ENCODE measurements at regions not wholly inside any gene's neighbourhood (a gene's known extent, or its start where the extent isn't known, plus 50 kb on each side); places are given as distances from the start of the nearest gene placed in this dataset.

- TF ChIP-seq EZH2 (IDR thresholded peaks at IDR 0.05; ENCODE audit: borderline replicate concordance, low read length) = no peak
- TF ChIP-seq, protein P1, sequence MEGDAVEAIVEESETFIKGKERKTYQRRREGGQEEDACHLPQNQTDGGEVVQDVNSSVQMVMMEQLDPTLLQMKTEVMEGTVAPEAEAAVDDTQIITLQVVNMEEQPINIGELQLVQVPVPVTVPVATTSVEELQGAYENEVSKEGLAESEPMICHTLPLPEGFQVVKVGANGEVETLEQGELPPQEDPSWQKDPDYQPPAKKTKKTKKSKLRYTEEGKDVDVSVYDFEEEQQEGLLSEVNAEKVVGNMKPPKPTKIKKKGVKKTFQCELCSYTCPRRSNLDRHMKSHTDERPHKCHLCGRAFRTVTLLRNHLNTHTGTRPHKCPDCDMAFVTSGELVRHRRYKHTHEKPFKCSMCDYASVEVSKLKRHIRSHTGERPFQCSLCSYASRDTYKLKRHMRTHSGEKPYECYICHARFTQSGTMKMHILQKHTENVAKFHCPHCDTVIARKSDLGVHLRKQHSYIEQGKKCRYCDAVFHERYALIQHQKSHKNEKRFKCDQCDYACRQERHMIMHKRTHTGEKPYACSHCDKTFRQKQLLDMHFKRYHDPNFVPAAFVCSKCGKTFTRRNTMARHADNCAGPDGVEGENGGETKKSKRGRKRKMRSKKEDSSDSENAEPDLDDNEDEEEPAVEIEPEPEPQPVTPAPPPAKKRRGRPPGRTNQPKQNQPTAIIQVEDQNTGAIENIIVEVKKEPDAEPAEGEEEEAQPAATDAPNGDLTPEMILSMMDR (IDR thresholded peaks at IDR 0.05; ENCODE audit: low read length) = no peak
- no peaks in the 10 kb centered on the region for H4K20me1 ChIP-seq (ENCODE audit: insufficient read depth, low read length)
- no peaks in the 10 kb centered on the region for H3K9me3 ChIP-seq (ENCODE audit: low read length)
- H3K9me2 ChIP-seq (ENCODE audit: low read depth, low read length) = no peaks in the 10 kb centered on the region
- H3K79me2 ChIP-seq (ENCODE audit: insufficient read depth, low read length) = no peaks in the 10 kb centered on the region
- H3K27me3 ChIP-seq (ENCODE audit: insufficient read depth, low read length) = no peaks in the 10 kb centered on the region
- H3K4me3 ChIP-seq (ENCODE audit: low read depth, low read length, poor library complexity, severe bottlenecking) = no peak overlapping the region
- no peak overlapping the region for H3K27ac ChIP-seq (ENCODE audit: low read depth, low read length, poor library complexity, severe bottlenecking)
- no peak overlapping the region for H3K4me2 ChIP-seq (ENCODE audit: low read length)
- H3K4me1 ChIP-seq (ENCODE audit: insufficient read depth, low read length, severe bottlenecking) = no peaks in the 10 kb centered on the region
- no peaks in the 10 kb centered on the region for H3K36me3 ChIP-seq (ENCODE audit: insufficient read depth, low read length)
- H2AFZ ChIP-seq (ENCODE audit: low read length) = no peak overlapping the region
- H3K9ac ChIP-seq (ENCODE audit: low read length) = no peak overlapping the region
- H3F3A ChIP-seq (ENCODE audit: insufficient read depth, low read length) = no peaks in the 10 kb centered on the region
Observed at GRCh38 chr18:38076346-38077070, 510.9 kb upstream of the CELF4 start.

GRCh38 chr18:38074298-38074876 is 508.8 kb upstream of the CELF4 start:
- H3K4me3 ChIP-seq (ENCODE audit: low read depth, low read length, poor library complexity, severe bottlenecking) = no peak overlapping the region
- no peak overlapping the region for H3K27ac ChIP-seq (ENCODE audit: low read depth, low read length, poor library complexity, severe bottlenecking)
- no peaks in the 10 kb centered on the region for H4K20me1 ChIP-seq (ENCODE audit: insufficient read depth, low read length)

DNA sequence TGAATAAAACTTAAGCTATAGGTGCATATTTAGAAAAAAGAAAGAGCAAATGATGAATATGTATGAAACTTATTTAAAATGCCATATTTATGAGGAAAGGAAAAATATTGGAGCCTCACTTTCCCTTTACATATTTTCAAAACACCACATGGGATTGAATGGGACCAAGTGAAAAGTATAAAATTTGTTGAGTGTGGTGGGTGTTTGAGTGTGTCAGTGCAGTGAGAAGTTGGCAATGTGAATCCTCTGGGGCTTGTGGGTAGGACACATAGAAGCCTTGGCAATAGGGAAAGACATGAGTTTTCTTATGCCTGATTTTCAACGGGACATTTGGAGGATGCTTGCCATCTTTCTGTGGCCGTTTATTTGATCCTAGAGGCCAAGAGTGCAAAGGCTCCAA is 502.2 kb upstream of the CELF4 start:
- no peaks in the 10 kb centered on the region for H3F3A ChIP-seq (ENCODE audit: insufficient read depth, low read length)
- H3K36me3 ChIP-seq (ENCODE audit: insufficient read depth, low read length) = no peaks in the 10 kb centered on the region
- no peak overlapping the region for H3K4me2 ChIP-seq (ENCODE audit: low read length)
- no peaks in the 10 kb centered on the region for H3K9me3 ChIP-seq (ENCODE audit: low read length)
- H3K4me1 ChIP-seq (ENCODE audit: insufficient read depth, low read length, severe bottlenecking) = no peaks in the 10 kb centered on the region
- no peak overlapping the region for H3K27ac ChIP-seq (ENCODE audit: low read depth, low read length, poor library complexity, severe bottlenecking)
- H3K79me2 ChIP-seq (ENCODE audit: insufficient read depth, low read length) = no peaks in the 10 kb centered on the region
- no peak overlapping the region for H3K4me3 ChIP-seq (ENCODE audit: low read depth, low read length, poor library complexity, severe bottlenecking)
- no peak for TF ChIP-seq EZH2 (IDR thresholded peaks at IDR 0.05; ENCODE audit: borderline replicate concordance, low read length)
- TF ChIP-seq, protein P1 (IDR thresholded peaks at IDR 0.05; ENCODE audit: low read length) = no peak
- no peak overlapping the region for H2AFZ ChIP-seq (ENCODE audit: low read length)
- no peaks in the 10 kb centered on the region for H4K20me1 ChIP-seq (ENCODE audit: insufficient read depth, low read length)
- H3K9ac ChIP-seq (ENCODE audit: low read length) = no peak overlapping the region
- H3K9me2 ChIP-seq (ENCODE audit: low read depth, low read length) = no peaks in the 10 kb centered on the region
- H3K27me3 ChIP-seq (ENCODE audit: insufficient read depth, low read length) = no peaks in the 10 kb centered on the region

More at GRCh38 chr18:38074298-38074876, 508.8 kb upstream of the CELF4 start:
- H3K4me2 ChIP-seq (ENCODE audit: low read length) = no peak overlapping the region
- H3K4me1 ChIP-seq (ENCODE audit: insufficient read depth, low read length, severe bottlenecking) = no peaks in the 10 kb centered on the region
- TF ChIP-seq, protein P1 (IDR thresholded peaks at IDR 0.05; ENCODE audit: low read length) = no peak
- TF ChIP-seq EZH2 (IDR thresholded peaks at IDR 0.05; ENCODE audit: borderline replicate concordance, low read length) = no peak
- no peak overlapping the region for H3K9ac ChIP-seq (ENCODE audit: low read length)
- no peaks in the 10 kb centered on the region for H3K27me3 ChIP-seq (ENCODE audit: insufficient read depth, low read length)
- H3K79me2 ChIP-seq (ENCODE audit: insufficient read depth, low read length) = no peaks in the 10 kb centered on the region
- no peaks in the 10 kb centered on the region for H3K36me3 ChIP-seq (ENCODE audit: insufficient read depth, low read length)
- no peaks in the 10 kb centered on the region for H3F3A ChIP-seq (ENCODE audit: insufficient read depth, low read length)
- no peaks in the 10 kb centered on the region for H3K9me2 ChIP-seq (ENCODE audit: low read depth, low read length)
- H2AFZ ChIP-seq (ENCODE audit: low read length) = no peak overlapping the region
- H3K9me3 ChIP-seq (ENCODE audit: low read length) = no peaks in the 10 kb centered on the region
